NCI-H82 treated with DMSO at 0.1 percent for 48 hours (cell line): ENCODE measurements at regions not wholly inside any gene's neighbourhood (a gene's known extent, or its start where the extent isn't known, plus 50 kb on each side); places are given as distances from the start of the nearest gene placed in this dataset.
"Not testable (repeated sequence)": the region's sequence is repeated elsewhere in the genome, so short reads cannot be mapped to it uniquely, and the experiment has no call there.

Experiments used
- DNase-seq: peaks from one replicate; lab custom pipeline; 2025; ENCODE audit not compliant: unreplicated experiment; lab: John Stamatoyannopoulos, UW

DNA sequence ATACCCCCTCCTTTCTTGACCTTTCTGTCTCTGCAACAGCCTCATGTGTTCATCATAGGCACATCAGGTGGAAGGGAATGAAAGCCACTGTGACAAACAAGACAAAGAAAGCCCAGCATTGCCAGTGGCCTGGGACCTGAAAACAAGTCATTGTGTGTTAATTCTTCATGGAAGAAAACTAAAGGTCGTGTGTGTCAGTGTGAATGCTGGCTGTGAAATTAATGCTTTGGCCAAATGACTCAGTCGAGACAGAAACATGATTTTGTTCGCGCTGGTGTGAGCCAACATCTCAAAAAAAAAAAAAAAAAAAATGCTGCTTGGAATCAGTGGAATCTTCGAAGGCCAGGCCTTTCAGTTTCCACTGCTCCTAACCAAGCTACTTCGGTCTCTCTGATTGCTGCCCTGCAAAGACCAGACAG lies 386.5 kb upstream of the PROK2 start:
- no peak for DNase-seq

DNA sequence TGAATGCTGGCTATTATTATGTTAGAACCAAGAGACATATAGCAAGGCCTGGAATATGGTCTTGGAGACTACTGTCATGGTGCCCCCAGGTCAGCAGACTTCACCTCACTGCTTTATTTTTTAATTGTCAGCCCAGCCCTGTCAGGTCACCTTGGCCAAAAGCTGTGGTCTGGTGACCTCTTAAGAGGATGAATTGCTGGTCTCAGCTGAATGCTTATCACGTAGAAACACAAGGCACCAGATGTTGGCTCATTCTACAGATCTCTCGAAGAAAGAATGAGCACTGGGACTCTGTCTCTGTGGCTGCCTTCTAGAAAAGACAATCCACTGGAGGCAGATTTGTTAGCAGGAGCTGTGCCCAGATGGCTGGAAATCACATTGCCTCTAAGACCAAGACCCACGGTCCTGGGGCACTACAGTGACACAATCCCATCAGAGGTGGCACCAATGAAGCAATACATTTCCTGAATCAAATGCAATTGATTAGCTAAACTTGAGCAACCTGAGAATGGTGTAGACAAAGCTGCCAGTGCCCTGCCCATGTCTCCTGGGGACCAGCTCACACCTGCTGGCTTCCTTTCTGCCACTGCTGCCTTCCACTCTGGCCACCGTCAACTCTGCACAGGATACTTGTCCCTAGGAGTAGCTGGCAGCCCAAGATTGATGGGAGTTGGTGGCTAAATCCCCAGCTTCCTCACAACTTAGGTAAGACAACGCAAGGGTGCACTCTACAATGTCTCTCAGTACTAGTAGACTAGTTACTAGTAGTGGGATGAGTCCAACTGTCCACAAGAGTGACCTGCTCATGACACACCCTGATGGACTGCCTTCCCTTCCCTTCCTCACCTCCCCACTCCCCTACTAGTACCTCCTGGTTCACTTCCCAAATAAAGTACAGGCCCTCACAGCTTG lies 384.9 kb upstream of the PROK2 start:
- no peak for DNase-seq

- DNase-seq, result no peak
These were observed 384.2 kb upstream of the PROK2 start for GRCh38 chr3:72169120-72169519.

- DNase-seq, result no peak
These were observed 380.9 kb upstream of the PROK2 start for GRCh38 chr3:72165808-72166207.

DNA sequence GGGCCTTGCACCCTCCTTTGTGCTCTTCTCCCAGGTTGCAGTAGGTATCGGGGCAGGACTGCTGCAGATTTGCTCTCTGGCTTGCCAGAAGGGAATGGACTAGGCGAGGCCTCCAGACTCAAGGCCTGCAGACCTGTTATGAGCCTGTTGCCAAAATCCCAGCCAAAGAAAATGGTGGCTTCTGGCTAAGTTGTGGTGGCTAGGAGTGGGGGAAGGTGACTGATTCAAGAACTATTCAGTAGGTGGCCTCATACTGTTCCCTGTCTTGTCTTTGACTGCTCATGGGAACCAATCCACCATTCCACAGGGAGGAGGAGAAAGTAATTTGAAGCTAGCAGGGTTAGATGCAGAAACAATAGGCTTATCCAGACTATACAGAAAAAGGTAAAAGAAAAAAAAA lies 380.4 kb upstream of the PROK2 start:
- DNase-seq, result no peak

DNA sequence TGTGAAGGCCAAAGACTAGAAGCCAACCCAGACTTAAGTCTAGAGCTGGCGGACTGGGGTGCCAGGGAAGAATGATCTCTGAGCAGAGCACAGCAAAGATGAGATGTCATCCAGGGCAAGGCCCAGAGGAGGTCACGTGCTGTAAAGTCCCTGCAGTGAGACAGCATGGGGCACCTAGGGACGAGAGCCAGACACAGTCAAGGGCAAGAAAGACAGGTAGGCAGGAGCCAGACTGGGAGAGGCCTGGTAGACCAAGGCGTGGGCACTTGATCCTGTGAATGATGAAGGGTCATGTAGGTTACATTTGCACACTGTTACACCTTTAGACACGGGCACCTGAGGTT lies 379.7 kb upstream of the PROK2 start:
- DNase-seq, result no peak

DNA sequence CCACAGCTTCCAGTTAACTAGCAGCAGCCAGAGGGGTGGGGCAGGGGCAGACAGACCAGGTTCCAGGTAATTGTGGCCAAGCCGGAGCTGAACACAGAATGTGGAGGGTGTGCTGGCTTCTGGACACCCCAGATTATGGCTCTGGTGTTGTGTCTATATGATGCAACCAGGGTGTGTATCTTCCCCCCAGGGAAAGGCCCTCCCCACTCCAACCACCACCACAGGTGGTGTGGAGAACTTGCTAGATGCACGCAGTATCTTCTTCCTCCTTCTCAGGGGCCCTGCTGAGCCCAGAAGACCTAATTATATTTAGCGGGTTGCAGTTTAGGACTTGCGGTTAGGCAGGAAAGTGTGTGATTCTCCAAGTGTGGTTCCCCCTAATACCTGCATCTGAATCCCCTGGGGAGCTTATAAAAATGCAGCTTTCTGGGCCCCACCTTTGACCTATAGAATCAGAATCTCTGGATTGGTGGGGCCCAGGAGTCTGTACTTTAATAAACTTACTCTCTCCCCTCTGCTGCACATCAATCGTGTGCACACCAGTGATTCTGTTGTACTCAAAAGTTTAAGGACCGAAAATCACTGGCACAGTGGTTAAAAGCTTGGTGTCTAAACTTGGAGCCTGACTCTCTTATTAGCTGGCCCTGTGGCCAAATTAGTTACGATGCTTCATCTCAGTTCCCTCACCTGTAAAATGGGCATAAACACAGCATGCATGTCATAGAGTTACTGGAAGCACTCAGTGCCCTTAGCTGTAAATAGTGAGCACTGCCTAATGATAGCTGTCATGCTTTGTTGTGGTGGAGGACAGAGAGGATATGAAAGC lies 379.1 kb upstream of the PROK2 start:
- DNase-seq, result no peak

DNA sequence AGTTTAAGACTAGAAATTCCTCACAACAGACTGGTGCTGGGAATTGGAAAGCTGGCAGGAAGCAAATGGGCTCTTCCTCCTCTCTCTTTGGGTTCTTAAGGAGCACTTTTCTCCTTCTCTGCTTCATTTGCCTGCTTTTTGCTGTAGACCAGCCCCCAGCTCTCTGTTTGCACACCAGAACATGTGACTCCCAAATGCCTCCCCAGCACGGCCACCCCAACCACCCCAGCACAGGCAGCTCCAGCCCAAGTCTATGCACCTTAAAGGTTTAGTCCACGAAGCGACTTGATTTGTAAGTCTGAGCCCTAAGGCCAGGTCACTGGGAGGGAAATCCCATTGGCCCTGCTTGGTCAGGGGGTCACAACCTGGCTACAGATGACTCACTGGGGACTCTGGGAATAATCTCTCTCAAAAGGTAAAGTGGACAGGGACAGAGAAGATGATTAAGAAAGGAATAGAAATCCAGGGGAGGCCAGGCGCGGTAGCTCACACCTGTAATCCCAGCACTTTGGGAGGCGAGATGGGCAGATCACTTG lies 377.8 kb upstream of the PROK2 start:
- DNase-seq, result no peak

DNA sequence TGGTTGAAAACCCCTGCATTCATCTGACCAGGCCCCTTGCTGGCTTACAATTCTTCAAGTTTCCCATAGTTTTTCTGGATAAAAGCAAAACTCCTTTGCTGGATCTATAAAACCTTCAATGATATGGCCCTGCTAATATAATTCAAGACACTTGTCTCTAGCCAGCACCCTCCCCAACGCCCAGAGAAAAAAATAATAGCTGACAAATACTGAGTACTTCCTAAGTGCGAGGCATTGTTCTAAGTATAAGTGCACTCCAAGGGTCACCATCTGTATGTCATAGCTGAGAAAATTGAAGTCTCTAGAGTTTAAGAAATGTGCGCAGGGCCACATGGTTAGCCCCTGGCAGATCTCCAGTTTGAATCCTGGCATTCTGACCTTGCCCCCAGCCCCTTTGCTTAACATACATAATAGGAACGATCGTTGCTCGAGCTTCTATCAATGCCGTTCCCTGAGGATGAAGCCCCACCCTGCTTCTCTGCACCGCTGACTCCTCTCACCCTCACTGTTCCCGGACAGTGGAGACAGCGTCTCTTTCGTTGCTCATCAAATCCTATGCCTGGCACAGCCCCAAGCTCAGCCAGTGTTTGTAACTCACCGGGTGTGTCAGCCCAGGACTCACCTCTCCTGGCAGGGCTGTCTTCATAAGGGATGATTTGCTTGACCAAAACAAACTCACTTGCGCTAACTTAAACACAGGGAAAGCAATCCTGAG lies 377.1 kb upstream of the PROK2 start:
- DNase-seq, result no peak

- not testable (repeated sequence) for DNase-seq
These were observed 376.3 kb upstream of the PROK2 start for GRCh38 chr3:72161285-72161684.

GRCh38 chr3:72160351-72160750 lies 375.4 kb upstream of the PROK2 start:
- no peak for DNase-seq

GRCh38 chr3:72159487-72159886 lies 374.5 kb upstream of the PROK2 start:
- DNase-seq, result no peak

DNA sequence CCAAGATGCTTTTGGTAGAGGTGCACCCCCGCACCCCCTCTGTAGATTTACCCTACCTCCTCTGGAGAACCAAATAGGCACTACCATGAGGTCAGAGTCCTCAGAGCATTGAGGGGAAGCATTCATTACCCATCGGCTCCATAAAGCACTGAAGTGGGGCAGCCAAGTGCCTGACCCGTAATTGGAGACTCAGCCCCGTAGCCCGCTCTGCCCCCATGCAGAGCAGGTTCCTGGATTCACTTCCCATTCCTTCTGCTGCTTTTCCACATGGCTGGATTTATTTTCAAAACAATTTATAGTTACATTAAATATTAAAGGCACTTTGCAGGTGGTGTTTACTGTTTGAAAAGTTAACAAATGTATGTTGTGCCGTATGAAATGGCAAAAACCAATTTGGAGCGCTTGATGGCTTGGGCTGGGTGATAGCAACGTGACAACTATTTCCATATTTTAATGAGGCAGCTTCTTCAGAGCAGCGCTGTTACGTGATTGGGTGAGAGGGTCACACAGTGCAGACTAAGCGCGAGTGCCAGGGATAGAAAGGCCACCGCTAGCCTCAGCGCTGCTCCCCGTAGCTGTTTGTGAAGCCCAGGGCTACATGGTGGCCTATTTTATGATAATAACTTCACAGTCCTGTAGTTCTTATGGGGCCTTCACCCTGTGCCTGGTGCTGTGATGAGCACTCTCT lies 373.8 kb upstream of the PROK2 start:
- DNase-seq, result no peak

GRCh38 chr3:72157748-72158638 lies 373.0 kb upstream of the PROK2 start:
- no peak for DNase-seq

DNA sequence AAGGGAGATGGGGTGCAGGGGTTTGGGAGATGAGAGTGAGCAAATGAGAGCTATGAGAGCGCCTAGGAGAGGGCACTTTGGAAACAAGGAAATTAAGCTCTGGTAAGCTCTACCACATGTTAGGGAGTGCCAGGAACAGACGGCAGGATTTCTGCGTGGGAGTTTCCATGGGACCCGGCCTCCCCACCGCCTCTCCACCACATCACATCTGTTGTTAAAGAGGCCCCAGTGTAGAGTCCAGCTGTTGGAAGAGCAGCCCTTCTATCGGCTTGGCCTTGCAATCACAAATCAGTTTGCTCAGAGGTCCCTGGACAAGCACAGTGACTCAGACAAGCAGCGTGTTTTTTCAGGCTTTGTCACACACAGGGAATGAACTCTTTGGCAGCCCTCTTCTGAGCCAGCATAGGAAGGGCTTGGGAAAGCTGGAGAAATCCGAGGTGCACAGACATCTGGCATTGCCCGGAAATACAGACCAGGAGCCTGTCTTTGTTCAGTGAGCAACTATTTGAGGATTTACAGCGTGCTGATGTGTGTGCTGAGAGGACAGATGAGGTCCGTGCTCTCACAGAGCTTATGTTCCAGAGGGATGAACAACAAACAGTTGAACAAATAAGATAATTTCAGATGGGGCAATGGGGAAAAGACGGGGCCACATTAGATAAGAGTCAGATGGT lies 370.6 kb upstream of the PROK2 start:
- peak; percentile 71 for DNase-seq

DNA sequence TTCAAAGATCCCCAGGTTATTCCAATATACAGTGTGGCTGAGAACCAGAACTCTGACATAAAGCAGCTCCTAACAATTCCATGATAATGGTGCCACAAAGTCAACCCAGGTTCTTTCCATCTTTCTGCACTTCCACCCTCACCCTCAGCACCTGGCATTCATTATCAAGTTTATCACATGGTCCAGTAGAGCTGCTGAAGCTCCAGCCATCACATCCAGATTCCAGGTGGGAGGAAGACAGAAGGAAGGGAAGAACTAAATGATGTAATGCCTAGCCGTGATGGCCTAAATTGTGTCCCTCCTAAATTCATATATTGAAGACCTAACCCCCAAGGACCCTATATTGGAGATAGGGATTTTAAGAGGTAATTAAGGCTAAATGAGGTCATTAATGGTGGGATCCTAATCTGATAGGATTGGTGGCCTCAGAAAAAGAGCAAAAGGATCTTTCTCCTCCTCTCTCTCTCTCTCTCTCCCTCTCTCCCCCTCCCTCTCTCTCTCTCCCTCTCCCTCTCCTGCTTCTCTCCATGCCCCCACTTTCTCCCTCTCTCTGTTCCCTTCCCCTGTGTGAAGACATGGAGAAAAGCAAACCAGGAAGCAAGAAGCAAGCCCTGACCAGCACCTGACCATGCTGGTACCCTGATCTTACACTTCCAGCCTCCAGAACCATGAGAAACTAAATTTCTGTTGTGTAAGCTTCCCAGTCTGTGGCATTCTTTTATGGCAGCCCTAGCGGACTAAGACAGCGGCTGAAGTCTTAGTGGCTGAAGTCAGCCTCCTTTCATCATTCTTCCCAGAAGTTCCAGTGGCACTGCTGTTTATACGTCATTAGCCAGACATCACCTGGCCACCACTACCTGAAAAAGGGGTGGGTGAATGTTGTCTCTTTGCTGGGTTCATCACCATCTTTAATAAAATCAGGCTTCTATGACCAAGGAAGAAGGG lies 369.7 kb upstream of the PROK2 start:
- no peak for DNase-seq

GRCh38 chr3:72153477-72154314 lies 368.7 kb upstream of the PROK2 start:
- DNase-seq, result no peak
